Stimulated activated CD4-positive, alpha-beta T cell treated with anti-CD3 and anti-CD28 coated beads, Interleukin-4, amount 100 ng/mL, for 48 hours (primary cell): ENCODE measurements at regions not wholly inside any gene's neighbourhood (a gene's known extent, or its start where the extent isn't known, plus 50 kb on each side); places are given as distances from the start of the nearest gene placed in this dataset.
"Not testable (repeated sequence)": the region's sequence is repeated elsewhere in the genome, so short reads cannot be mapped to it uniquely, and the experiment has no call there.

Experiments
- DNase-seq, 2 donors: peaks; one replicate each; pipeline ENCODE4 v3.0.0-alpha.2; 2020; ENCODE audit warnings: low read depth in 2 of 2

DNA sequence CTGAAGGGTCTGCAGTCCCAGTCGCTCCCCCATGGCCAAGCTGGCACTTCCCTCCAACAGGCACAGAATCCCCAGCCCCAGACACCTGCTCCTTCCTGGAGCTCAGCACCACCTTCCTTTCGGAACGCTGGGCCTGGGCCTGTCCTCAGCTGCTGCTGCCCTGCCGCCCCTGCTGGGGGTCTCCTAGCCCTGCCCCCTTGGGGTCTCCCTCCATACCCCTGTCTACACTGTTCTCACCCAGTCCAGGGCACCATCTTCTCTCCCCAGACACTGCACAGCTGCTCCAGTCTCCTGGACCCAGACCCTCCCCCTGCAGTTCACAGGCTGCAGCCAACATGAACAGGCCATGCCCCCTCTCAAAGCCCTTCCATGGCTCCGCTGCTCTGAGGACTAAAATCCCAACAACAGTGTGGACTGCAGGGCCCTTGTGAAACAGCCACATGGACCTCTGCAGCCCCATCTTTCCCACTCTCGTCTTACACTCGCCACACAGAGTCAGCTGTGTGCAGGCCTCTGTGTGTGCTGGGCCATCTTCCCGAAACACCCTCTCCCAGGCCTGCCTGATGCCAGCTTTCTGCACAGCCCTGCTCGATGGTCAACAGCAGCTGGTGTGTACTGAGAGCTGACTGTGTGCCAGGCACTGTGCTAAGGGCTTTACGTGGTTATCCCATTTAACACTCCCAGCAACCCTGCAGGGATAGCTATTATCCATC, 361.3 kb downstream of the MATN1 start:
- DNase-seq, result not testable (repeated sequence)

DNA sequence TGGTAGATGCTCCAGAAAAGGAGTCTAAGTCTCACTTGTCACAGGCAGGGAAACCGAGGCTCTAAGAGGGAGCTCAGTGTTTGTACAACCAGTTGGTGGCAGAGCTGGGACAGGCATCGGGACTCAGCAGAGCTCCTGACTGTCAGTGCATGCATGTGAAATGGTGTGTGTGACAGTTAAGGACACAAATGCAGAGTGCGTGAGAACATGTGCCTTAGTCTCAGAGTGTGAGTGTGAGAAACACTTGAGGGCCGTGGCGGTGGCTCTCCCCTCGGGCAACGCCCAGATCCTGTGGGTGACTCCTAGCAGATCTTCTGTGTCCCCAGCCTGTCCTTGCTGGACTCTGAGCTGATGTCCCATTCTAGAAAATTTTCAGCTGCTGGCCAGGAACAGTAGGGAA, 362.6 kb downstream of the MATN1 start:
- no peak for DNase-seq

DNA sequence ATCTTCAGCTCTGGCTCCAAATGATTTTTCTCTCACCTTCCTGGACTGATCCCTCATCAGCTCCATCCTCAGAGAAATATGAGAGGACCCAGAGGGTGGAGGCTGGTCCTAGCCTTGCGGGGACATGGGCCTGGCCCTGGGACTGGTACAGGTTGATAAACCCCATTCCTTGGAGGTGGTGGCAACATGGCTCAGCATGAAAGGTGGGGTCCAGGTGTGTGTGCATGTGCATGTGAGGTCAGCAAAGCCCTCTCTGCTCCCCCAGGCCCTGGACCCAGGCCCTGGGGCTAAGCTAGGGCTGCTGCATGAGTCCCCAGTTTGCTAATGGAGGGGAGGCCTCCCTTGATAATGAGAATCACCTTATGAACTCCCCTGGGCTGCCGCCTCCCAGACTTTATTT, 363.1 kb downstream of the MATN1 start:
- DNase-seq, result no peak

GRCh38 chr1:30359539-30360220, 363.7 kb downstream of the MATN1 start:
- DNase-seq, result no peak

- DNase-seq, result no peak
Measured at GRCh38 chr1:30358500-30358899, 364.9 kb downstream of the MATN1 start.

GRCh38 chr1:30356839-30357238, 366.5 kb downstream of the MATN1 start:
- no peak for DNase-seq

DNA sequence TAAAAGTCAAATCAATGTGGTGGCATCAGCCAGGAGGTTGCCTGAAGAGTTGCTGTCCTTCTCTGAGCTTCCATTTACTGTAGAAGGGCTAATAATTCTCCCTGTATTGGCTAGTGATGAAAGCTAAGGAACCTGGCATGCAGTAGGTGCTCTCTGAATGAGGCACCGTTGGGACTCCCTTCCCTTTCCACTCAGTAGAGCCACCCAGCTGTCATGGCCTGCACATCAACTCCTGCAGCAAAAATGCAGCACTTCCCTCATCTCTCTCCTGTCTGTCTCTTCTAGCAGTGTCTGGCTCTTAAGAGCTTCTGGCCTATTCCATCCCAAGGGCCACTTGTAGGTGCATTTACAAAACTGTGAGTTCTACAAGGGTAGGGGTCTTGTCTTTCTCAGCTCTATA, 369.0 kb downstream of the MATN1 start:
- DNase-seq, result no peak

GRCh38 chr1:30353637-30354036, 369.7 kb downstream of the MATN1 start:
- no peak for DNase-seq

GRCh38 chr1:30348147-30348546, 375.2 kb downstream of the MATN1 start:
- no peak for DNase-seq

- no peak for DNase-seq
Measured at GRCh38 chr1:30345491-30346130, 377.8 kb downstream of the MATN1 start.

DNA sequence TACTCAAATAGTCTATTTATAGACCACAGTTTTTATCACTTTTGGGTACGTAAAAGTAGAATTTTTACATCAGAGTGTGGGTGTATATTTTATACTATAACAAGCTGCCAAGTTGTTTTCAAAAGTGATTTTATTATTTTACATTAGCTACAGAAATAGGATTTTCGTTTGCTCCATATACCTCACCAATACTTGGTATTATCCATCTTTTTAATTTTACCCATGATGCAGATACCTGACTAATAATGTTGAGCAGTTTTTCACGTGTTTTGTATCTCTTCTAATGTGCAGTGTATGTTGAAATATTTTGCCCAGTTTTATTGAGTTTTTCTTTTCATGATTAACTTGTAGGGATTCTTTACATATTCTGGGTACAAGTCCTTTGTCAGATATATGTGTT, 379.8 kb downstream of the MATN1 start:
- no peak for DNase-seq

GRCh38 chr1:30342535-30343141, 380.7 kb downstream of the MATN1 start:
- no peak for DNase-seq

GRCh38 chr1:30340934-30341333, 382.5 kb downstream of the MATN1 start:
- DNase-seq, result no peak

GRCh38 chr1:30339866-30340265, 383.5 kb downstream of the MATN1 start:
- DNase-seq, result no peak

DNA sequence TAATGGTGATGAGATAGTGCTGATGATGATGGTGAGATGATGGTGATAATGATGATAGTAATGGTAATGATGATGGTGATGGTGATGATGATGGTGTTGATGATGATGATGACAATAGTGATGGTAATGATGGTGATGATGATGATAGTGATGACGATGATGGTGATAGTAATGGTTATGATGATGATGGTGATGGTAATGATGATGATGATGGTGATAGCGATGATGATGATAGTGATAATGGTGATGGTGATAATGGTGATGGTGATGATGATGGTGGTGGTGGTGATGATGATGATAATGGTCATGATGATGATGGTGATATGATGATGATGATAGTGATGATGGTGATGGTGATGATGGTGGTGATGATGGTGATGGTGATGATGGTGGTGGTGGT, 384.6 kb downstream of the MATN1 start:
- no peak for DNase-seq

- DNase-seq, result no peak
Measured at GRCh38 chr1:30337324-30337620, 386.1 kb downstream of the MATN1 start.

DNA sequence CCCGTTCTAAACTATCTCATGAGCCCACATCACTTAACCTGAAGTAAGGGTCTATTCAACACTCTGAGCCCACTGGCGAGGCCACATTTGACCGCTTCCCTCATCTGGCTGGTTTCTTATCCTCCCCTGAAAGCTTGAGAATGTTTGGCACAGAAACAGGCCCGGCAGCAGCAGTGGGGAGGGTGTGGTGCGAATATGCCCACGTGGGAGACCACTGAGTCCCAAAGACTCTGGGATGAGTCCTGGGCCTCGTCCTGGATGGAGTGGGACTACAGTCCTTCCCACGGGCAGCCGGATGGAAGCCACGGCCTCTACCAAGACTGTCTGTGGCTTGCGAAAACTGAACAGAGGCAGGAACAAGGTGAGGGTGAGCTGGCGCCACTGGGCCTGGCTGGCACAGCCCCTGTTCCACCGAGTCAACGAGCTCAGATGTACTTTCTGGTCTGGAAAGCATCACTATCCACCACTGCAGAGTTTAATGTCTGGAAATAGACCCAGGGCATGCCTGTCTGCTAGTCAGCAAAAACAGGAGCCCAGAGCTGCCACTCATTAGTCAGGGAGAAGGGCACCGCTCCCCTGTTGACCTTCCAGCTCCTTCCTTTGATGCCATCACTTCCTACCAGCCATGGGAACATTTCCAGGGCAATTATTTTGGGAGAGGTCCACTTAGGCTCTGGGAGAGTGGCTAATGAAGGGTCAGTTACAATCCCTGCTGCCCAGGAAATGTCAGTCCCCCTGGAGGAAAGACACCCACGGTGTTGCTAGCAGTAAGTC, 386.6 kb downstream of the MATN1 start:
- DNase-seq, result no peak

DNA sequence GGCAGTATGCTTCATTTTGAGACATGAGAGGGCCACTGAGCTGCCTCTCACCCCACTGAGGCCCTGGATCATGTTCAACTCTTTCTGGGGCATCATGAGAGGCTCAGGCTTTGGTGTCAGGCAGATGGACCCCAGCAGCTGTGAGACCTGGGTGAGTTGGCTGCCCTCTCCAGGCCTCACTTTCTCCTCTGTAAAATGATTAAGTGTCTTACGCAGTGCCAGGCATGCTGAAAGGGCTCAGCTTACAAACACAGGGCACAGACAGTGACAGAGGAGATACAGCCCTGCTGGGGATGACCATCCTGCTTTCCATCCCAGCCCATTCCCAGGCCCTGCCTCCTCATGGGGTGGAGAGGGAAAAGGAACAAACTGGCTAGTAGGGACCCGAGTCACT, 387.4 kb downstream of the MATN1 start:
- DNase-seq, result no peak

- DNase-seq, result no peak
Measured at GRCh38 chr1:30335389-30335996, 387.9 kb downstream of the MATN1 start.

GRCh38 chr1:30334767-30335166, 388.6 kb downstream of the MATN1 start:
- DNase-seq, result no peak
